Thyroid gland (tissue), 4 donors: ENCODE measurements at regions not wholly inside any gene's neighbourhood (a gene's known extent, or its start where the extent isn't known, plus 50 kb on each side); places are given as distances from the start of the nearest gene placed in this dataset.

ENCODE experiments used
- DNase-seq, 2 donors: peaks; one replicate each; pipeline ENCODE4 v3.0.0-alpha.2; 2019
- H3K27ac ChIP-seq, 3 donors: fragments of 200-600 bp; sonication (generic); 1 replicate in 2 of 3; 2 replicates in 1 of 3; pipeline ENCODE4 v1.5.1; 2016 to 2019; ENCODE audit warnings: mild to moderate bottlenecking in 1 of 3, moderate library complexity in 1 of 3
- H3K27me3 ChIP-seq: fragments of 200-600 bp; sonication (generic); one replicate; pipeline ENCODE4 v1.5.1; 2019
- H3K36me3 ChIP-seq, 2 donors: fragments of 200-600 bp; sonication (generic); one replicate each; pipeline ENCODE4 v1.5.1; 2016 to 2019
- H3K4me1 ChIP-seq, 2 donors: fragments of 200-600 bp; sonication (generic); one replicate each; pipeline ENCODE4 v1.5.1; 2017 to 2019
- H3K4me3 ChIP-seq, 3 donors: fragments of 200-600 bp; sonication (generic); replicated peaks in 1 of 3; 1 replicate in 2 of 3; 2 replicates in 1 of 3; pipeline ENCODE4 v1.5.1; 2016; ENCODE audit warnings: mild to moderate bottlenecking in 1 of 3
- H3K9me3 ChIP-seq: fragments of 200-600 bp; sonication (generic); one replicate; pipeline ENCODE4 v1.5.1; 2017
- POLR2A ChIP-seq, 2 donors: fragments of 450-650 bp; IDR thresholded peaks; one replicate each; pipeline ENCODE4 v1.6.1; 2017; ENCODE audit warnings: antibody characterized with exemption in 2 of 2, mild to moderate bottlenecking in 2 of 2, moderate library complexity in 1 of 2
- WGBS, 2 donors: methylation state at CpG; one replicate each; pipeline ENCODE4 v1.1.5; 2017; 5-methylcytosine and 5-hydroxymethylcytosine counted together
- intact Hi-C: fragments of 100-400 bp; cut with DNase I; formaldehyde crosslinking; loops from one replicate; pipeline ENCODE4 v1.15.1; 2023
- TF ChIP-seq, protein P1 (sequence below), 6 experiments: fragments of 200-600 bp in 3 of 6; fragments of 450-650 bp in 3 of 6; sonication (generic) in 3 of 6; IDR thresholded peaks; one replicate each; pipeline ENCODE4 v1.5.1; 2016 to 2019; ENCODE audit warnings: antibody characterized with exemption in 6 of 6, mild to moderate bottlenecking in 2 of 6, inconsistent platforms in 1 of 6, moderate library complexity in 1 of 6

DNA sequence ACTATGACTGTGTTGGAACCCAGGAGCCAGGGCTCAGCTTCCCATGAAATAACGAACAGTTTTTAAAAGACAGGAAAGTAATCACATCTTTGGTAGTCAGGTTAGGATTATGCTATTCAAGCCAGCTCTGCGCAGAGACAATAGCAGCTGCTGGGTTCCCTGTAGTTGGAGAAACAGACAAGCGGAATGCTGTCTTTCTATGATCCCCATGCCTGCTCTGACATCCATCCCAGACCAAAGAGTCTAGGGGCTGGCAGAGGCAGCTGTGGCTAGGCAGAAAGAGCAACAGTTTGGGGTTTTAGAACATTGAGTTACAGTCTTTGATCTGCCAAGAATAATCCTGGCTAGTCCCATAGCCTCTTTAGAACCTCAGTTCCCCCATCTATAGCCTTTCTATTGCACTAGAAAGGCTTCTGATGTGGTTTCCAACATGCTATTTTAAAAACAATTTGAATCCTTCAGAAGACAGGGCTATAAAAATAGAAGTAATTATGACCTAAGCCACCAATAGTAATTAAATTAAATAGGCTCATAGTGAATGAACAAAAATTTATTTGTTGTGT lies 146.8 kb downstream of the MTX2 start:
- no peak for DNase-seq
- Histone ChIP-seq H3K27me3 (no peaks in the 10 kb centered on the region), H3K36me3 (no peaks in the 10 kb centered on the region), H3K9me3 (no peaks in the 10 kb centered on the region), H3K27ac (no peak overlapping the region), H3K4me3 (no peak overlapping the region), H3K4me1 (peaks cover 4 to 6% of the 10 kb centered on the region in 2 donors)
- WGBS, 2 donors = 91 to 94% methylated on average over 3 of the region's 3 CpGs
- intact Hi-C loops = no loop called here
- TF ChIP-seq POLR2A (IDR thresholded peaks at IDR 0.05) = no peak
- TF ChIP-seq, protein P1, sequence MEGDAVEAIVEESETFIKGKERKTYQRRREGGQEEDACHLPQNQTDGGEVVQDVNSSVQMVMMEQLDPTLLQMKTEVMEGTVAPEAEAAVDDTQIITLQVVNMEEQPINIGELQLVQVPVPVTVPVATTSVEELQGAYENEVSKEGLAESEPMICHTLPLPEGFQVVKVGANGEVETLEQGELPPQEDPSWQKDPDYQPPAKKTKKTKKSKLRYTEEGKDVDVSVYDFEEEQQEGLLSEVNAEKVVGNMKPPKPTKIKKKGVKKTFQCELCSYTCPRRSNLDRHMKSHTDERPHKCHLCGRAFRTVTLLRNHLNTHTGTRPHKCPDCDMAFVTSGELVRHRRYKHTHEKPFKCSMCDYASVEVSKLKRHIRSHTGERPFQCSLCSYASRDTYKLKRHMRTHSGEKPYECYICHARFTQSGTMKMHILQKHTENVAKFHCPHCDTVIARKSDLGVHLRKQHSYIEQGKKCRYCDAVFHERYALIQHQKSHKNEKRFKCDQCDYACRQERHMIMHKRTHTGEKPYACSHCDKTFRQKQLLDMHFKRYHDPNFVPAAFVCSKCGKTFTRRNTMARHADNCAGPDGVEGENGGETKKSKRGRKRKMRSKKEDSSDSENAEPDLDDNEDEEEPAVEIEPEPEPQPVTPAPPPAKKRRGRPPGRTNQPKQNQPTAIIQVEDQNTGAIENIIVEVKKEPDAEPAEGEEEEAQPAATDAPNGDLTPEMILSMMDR (IDR thresholded peaks at IDR 0.05) = no peak

DNA sequence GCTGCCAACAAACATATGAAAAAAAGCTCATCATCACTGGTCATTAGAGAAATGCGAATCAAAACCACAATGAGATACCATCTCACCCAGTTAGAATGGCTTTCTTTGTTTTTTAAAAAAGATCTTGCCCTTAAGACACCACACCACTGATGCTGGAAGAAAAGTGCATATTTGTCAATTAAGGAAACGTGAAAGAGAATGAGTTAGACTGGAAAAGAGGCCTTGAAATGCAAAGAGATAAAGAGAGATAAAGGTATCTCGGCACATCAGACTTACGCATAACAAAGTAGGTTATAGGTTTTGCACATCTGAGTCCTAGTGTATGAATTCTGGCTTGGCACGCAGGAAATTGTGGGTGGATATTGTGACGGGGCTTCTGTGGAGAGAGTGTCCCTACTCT lies 149.5 kb downstream of the MTX2 start:
- intact Hi-C loops = no loop called here
- H3K36me3 ChIP-seq = no peaks in the 10 kb centered on the region
- H3K27me3 ChIP-seq = no peaks in the 10 kb centered on the region
- 94% methylated on average over 6 of the region's 6 CpGs for WGBS, 2 donors
- TF ChIP-seq, protein P1 (IDR thresholded peaks at IDR 0.05) = no peak
- TF ChIP-seq POLR2A (IDR thresholded peaks at IDR 0.05) = no peak
- no peaks in the 10 kb centered on the region for H3K9me3 ChIP-seq
- no peak overlapping the region for H3K4me3 ChIP-seq
- no peak for DNase-seq
- no peak overlapping the region for H3K27ac ChIP-seq
- H3K4me1 ChIP-seq = peaks cover 18 to 19% of the 10 kb centered on the region in 2 donors

DNA sequence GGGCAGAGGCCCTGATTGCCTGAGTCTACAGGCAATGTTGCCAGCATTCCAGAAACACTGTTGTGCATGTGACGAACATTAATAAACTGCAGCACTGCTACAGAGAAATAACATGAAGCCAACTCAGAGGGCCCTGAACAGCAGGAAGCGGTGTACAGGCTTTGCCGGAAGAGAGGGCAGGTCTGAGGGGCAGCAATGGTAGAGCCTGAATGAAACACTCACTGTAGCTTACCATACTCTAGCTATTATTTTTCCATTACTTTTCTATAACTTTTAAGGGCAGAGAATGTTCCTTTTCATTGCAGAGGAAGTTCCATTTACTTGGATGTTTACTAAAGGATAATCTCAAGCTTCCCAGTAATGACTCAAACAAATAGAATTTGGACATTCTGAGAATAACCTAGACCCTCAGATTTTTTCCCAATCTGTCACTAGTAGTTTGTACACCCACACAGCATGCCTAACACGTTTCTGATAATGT lies 150.4 kb downstream of the MTX2 start:
- intact Hi-C loops = no loop called here
- Histone ChIP-seq H3K27ac (no peak overlapping the region), H3K27me3 (no peaks in the 10 kb centered on the region), H3K9me3 (no peaks in the 10 kb centered on the region), H3K4me3 (no peak overlapping the region), H3K36me3 (no peaks in the 10 kb centered on the region), H3K4me1 (peaks cover 18 to 19% of the 10 kb centered on the region in 2 donors)
- 84 to 86% methylated on average over 4 of the region's 4 CpGs for WGBS, 2 donors
- TF ChIP-seq, protein P1 (IDR thresholded peaks at IDR 0.05) = no peak
- no peak for TF ChIP-seq POLR2A (IDR thresholded peaks at IDR 0.05)
- DNase-seq = no peak

DNA sequence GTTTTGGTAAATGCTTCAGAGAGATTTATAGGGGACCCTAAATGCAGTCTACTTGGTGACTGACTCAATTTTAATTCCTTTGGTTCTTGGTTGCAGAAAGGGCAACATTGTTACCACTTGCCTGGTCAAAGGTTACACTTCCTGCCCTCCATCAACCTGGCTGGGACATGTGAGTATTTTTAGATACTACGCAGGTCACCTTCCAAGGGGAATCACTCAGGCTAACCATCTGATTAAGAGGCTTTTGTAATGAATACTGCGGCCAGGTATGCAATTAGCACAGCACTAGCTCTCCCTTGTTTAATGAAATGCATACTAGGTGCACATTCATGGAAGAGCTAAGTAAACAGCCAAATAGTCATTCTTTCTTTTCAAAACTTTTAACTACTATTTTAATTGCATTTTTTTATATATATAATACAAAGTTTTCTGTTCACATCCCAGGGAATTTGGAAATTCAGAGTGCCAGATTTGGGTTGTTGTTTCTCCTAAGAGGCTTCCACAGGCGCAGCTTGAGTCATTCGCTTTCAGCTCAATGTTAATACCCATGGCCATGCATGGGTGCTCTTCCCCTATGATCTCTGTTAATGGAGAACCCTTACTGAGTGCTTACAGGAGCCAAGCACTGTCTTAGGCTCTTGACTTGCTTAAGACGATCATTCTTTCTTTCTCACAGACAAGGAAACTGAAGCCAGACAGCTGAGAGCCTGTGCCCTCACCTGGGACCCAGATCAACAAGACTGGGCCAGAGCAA lies 152.2 kb downstream of the MTX2 start:
- intact Hi-C loops = no loop called here
- Histone ChIP-seq H3K36me3 (no peaks in the 10 kb centered on the region), H3K4me1 (peaks cover 18 to 19% of the 10 kb centered on the region in 2 donors), H3K9me3 (no peaks in the 10 kb centered on the region), H3K4me3 (no peak overlapping the region), H3K27ac (peak overlapping the region; percentile 70 to 93 (median 73)), H3K27me3 (no peaks in the 10 kb centered on the region)
- peak; percentile 38 to 49 for DNase-seq
- TF ChIP-seq, protein P1 (IDR thresholded peaks at IDR 0.05) = no peak
- 32 to 41% methylated on average over 5 of the region's 5 CpGs for WGBS, 2 donors

DNA sequence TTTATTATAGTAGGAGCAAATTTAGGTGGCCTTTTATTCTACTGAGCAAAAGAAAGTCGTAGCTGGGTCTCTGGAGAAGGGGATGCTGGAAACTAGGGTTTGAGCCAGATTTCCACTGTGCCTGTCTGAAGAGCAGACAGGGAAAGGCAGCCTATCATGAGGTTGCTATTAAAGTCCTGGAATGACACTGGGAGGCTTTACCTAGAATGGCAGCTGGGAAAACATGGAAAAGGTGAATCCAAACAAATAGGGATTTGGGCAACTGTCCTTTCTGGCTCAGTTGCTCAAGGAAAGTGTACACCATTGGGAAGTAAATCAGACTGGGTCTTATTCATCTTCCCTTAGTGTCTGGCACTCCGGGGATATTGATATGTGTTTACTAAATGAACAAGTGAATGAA lies 154.6 kb downstream of the MTX2 start:
- Histone ChIP-seq H3K4me1 (peaks cover 18 to 19% of the 10 kb centered on the region in 2 donors), H3K9me3 (no peaks in the 10 kb centered on the region), H3K4me3 (no peak overlapping the region), H3K36me3 (no peaks in the 10 kb centered on the region), H3K27me3 (no peaks in the 10 kb centered on the region), H3K27ac (no peak overlapping the region)
- intact Hi-C loops = no loop called here
- 38 to 45% methylated on average over 2 of the region's 2 CpGs for WGBS, 2 donors
- TF ChIP-seq, protein P1 (IDR thresholded peaks at IDR 0.05) = no peak
- TF ChIP-seq POLR2A (IDR thresholded peaks at IDR 0.05) = no peak
- no peak for DNase-seq
